ENCODE measurements at regions not wholly inside any gene's neighbourhood (a gene's known extent, or its start where the extent isn't known, plus 50 kb on each side); places are given as distances from the start of the nearest gene placed in this dataset.

DNA sequence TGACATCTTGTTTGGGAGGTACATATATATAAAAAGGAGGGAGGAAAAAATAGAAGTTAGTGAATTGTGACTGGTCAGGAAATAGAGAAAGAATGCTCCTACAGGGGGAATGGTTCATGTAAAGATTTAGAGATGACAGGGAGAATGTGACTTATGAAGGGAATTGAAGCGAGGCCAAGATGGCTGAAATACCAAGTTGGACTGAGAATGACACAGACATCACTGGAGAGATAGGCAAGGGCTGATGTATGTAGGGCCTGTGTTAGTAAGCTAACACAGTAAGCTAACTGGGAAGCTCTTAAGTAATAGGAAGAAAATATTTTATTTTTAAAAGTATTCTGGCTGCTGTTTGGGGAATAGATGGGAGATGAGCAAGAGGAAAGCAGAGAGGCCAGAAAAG lies 286.3 kb downstream of the NNT start:
- 0% methylated on average over 1 of the region's 1 CpG for WGBS (ENCODE audit: missing lambda C conversion rate)
- Histone ChIP-seq H3K27ac (no peak overlapping the region), H3K4me2 (no peak overlapping the region), H3K4me3 (no peak overlapping the region), H3K4me1 (no peaks in the 10 kb centered on the region), H3K9me3 (no peaks in the 10 kb centered on the region)
- ATAC-seq (no peak), DNase-seq (ENCODE audit: low read depth in 1 of 2, low spot score in 1 of 2) (no peak), FAIRE-seq (no peak)
- CTCF ChIA-PET, result no interaction called here
- TF ChIP-seq NR3C1 (IDR thresholded peaks at IDR 0.05), result no peak
- no peak for TF ChIP-seq CBX8 (IDR thresholded peaks at IDR 0.05)
- TF ChIP-seq, protein P1, sequence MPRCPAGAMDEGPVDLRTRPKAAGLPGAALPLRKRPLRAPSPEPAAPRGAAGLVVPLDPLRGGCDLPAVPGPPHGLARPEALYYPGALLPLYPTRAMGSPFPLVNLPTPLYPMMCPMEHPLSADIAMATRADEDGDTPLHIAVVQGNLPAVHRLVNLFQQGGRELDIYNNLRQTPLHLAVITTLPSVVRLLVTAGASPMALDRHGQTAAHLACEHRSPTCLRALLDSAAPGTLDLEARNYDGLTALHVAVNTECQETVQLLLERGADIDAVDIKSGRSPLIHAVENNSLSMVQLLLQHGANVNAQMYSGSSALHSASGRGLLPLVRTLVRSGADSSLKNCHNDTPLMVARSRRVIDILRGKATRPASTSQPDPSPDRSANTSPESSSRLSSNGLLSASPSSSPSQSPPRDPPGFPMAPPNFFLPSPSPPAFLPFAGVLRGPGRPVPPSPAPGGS (IDR thresholded peaks at IDR 0.05), result no peak
- TF ChIP-seq ESRRA (IDR thresholded peaks at IDR 0.05; ENCODE audit: borderline replicate concordance, low read length), result no peak
- TF ChIP-seq, protein P2, sequence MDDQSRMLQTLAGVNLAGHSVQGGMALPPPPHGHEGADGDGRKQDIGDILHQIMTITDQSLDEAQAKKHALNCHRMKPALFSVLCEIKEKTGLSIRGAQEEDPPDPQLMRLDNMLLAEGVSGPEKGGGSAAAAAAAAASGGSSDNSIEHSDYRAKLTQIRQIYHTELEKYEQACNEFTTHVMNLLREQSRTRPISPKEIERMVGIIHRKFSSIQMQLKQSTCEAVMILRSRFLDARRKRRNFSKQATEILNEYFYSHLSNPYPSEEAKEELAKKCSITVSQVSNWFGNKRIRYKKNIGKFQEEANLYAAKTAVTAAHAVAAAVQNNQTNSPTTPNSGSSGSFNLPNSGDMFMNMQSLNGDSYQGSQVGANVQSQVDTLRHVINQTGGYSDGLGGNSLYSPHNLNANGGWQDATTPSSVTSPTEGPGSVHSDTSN (IDR thresholded peaks at IDR 0.05), result no peak
- TF ChIP-seq CBX2 (IDR thresholded peaks at IDR 0.05; ENCODE audit: borderline replicate concordance, low read depth), result no peak
- TF ChIP-seq HOXB5 (CRISPR knock-in tag; IDR thresholded peaks at IDR 0.05), result no peak
- TF ChIP-seq, protein P3, sequence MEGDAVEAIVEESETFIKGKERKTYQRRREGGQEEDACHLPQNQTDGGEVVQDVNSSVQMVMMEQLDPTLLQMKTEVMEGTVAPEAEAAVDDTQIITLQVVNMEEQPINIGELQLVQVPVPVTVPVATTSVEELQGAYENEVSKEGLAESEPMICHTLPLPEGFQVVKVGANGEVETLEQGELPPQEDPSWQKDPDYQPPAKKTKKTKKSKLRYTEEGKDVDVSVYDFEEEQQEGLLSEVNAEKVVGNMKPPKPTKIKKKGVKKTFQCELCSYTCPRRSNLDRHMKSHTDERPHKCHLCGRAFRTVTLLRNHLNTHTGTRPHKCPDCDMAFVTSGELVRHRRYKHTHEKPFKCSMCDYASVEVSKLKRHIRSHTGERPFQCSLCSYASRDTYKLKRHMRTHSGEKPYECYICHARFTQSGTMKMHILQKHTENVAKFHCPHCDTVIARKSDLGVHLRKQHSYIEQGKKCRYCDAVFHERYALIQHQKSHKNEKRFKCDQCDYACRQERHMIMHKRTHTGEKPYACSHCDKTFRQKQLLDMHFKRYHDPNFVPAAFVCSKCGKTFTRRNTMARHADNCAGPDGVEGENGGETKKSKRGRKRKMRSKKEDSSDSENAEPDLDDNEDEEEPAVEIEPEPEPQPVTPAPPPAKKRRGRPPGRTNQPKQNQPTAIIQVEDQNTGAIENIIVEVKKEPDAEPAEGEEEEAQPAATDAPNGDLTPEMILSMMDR (IDR thresholded peaks at IDR 0.05), result no peak
- TF ChIP-seq, protein P4, sequence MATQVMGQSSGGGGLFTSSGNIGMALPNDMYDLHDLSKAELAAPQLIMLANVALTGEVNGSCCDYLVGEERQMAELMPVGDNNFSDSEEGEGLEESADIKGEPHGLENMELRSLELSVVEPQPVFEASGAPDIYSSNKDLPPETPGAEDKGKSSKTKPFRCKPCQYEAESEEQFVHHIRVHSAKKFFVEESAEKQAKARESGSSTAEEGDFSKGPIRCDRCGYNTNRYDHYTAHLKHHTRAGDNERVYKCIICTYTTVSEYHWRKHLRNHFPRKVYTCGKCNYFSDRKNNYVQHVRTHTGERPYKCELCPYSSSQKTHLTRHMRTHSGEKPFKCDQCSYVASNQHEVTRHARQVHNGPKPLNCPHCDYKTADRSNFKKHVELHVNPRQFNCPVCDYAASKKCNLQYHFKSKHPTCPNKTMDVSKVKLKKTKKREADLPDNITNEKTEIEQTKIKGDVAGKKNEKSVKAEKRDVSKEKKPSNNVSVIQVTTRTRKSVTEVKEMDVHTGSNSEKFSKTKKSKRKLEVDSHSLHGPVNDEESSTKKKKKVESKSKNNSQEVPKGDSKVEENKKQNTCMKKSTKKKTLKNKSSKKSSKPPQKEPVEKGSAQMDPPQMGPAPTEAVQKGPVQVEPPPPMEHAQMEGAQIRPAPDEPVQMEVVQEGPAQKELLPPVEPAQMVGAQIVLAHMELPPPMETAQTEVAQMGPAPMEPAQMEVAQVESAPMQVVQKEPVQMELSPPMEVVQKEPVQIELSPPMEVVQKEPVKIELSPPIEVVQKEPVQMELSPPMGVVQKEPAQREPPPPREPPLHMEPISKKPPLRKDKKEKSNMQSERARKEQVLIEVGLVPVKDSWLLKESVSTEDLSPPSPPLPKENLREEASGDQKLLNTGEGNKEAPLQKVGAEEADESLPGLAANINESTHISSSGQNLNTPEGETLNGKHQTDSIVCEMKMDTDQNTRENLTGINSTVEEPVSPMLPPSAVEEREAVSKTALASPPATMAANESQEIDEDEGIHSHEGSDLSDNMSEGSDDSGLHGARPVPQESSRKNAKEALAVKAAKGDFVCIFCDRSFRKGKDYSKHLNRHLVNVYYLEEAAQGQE (IDR thresholded peaks at IDR 0.05), result no peak
- TF ChIP-seq HDAC2 (IDR thresholded peaks at IDR 0.05), result no peak
- TF ChIP-seq ZNF302 (CRISPR knock-in tag; IDR thresholded peaks at IDR 0.05), result no peak
- no peak for TF ChIP-seq HOXB13 (CRISPR knock-in tag; IDR thresholded peaks at IDR 0.05; ENCODE audit: low read depth)
- TF ChIP-seq, protein P5, sequence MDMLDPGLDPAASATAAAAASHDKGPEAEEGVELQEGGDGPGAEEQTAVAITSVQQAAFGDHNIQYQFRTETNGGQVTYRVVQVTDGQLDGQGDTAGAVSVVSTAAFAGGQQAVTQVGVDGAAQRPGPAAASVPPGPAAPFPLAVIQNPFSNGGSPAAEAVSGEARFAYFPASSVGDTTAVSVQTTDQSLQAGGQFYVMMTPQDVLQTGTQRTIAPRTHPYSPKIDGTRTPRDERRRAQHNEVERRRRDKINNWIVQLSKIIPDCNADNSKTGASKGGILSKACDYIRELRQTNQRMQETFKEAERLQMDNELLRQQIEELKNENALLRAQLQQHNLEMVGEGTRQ (IDR thresholded peaks at IDR 0.05), result no peak
- TF ChIP-seq EP300 (IDR thresholded peaks at IDR 0.05), result no peak
- TF ChIP-seq ZFP36 (IDR thresholded peaks at IDR 0.05; ENCODE audit: borderline replicate concordance, partially characterized antibody), result no peak
- TF ChIP-seq, protein P6, sequence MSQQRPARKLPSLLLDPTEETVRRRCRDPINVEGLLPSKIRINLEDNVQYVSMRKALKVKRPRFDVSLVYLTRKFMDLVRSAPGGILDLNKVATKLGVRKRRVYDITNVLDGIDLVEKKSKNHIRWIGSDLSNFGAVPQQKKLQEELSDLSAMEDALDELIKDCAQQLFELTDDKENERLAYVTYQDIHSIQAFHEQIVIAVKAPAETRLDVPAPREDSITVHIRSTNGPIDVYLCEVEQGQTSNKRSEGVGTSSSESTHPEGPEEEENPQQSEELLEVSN (IDR thresholded peaks at IDR 0.05; ENCODE audit: borderline replicate concordance, low read depth), result no peak
- TF ChIP-seq, protein P7, sequence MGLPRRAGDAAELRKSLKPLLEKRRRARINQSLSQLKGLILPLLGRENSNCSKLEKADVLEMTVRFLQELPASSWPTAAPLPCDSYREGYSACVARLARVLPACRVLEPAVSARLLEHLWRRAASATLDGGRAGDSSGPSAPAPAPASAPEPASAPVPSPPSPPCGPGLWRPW (IDR thresholded peaks at IDR 0.05), result no peak
- no peak for TF ChIP-seq HOXA7 (CRISPR knock-in tag; IDR thresholded peaks at IDR 0.05)
- TF ChIP-seq CHD4 (IDR thresholded peaks at IDR 0.05; ENCODE audit: borderline replicate concordance), result no peak
- no peak for TF ChIP-seq RARB (CRISPR knock-in tag; IDR thresholded peaks at IDR 0.05)
- POLR2A ChIA-PET, result no interaction called here
